Right ventricle myocardium superior (tissue), 1 donor: ENCODE measurements at regions not wholly inside any gene's neighbourhood (a gene's known extent, or its start where the extent isn't known, plus 50 kb on each side); places are given as distances from the start of the nearest gene placed in this dataset.
A peak's percentile ranks its signal among the peaks of the same experiment; 100 is the strongest.
"Not testable (repeated sequence)": the region's sequence is repeated elsewhere in the genome, so short reads cannot be mapped to it uniquely, and the experiment has no call there.

Source experiments
- ATAC-seq: fragments of 200-7000 bp; cut with Tn5 transposase; one replicate; pipeline ENCODE4 v1.9.1; 2020; ENCODE audit warnings: mild to moderate bottlenecking; ENCODE audit not compliant: poor library complexity
- DNase-seq: peaks from one replicate; pipeline ENCODE4 v3.0.0-alpha.2; 2020
- intact Hi-C: fragments of 100-400 bp; cut with DNase I; formaldehyde crosslinking; loops from one replicate; pipeline ENCODE4 v1.11.2; 2022
- donor health status: DM: no; HTN: yes; CAD: no; lungs with severe emphysema.

GRCh38 chr6:178929-179328 is 113.4 kb upstream of the DUSP22 start:
- intact Hi-C loops, ATAC-seq, DNase-seq: not testable (repeated sequence)

- DNase-seq: no peak
- no peak for ATAC-seq
- intact Hi-C loops: no loop called here
Measured at GRCh38 chr6:179340-179950, 112.8 kb upstream of the DUSP22 start.

GRCh38 chr6:180091-180694 is 112.1 kb upstream of the DUSP22 start:
- intact Hi-C loops, DNase-seq, ATAC-seq: not testable (repeated sequence)

- DNase-seq (no peak), ATAC-seq (no peak)
- intact Hi-C loops: no loop called here
Measured at GRCh38 chr6:181049-181654, 111.1 kb upstream of the DUSP22 start.

GRCh38 chr6:183668-184067 is 108.6 kb upstream of the DUSP22 start:
- intact Hi-C loops: no loop called here
- ATAC-seq: no peak

GRCh38 chr6:184161-184700 is 108.1 kb upstream of the DUSP22 start:
- intact Hi-C loops: no loop called here
- DNase-seq: no peak
- no peak for ATAC-seq

More at GRCh38 chr6:183668-184067, 108.6 kb upstream of the DUSP22 start:
- DNase-seq: no peak

GRCh38 chr6:186340-186965 is 105.8 kb upstream of the DUSP22 start:
- intact Hi-C loops: no loop called here
- DNase-seq (no peak), ATAC-seq (no peak)

GRCh38 chr6:187210-187861 is 105.0 kb upstream of the DUSP22 start:
- DNase-seq: no peak
- intact Hi-C loops: no loop called here
- ATAC-seq: no peak

GRCh38 chr6:188821-189655 is 103.2 kb upstream of the DUSP22 start:
- ATAC-seq (peak; percentile 98), DNase-seq (peak; percentile 89)
- intact Hi-C loops: no loop called here

GRCh38 chr6:189676-190075 is 102.6 kb upstream of the DUSP22 start:
- intact Hi-C loops: no loop called here
- no peak for ATAC-seq
- DNase-seq: no peak

GRCh38 chr6:190596-191395 is 101.5 kb upstream of the DUSP22 start:
- DNase-seq: no peak
- no peak for ATAC-seq
- intact Hi-C loops: no loop called here

GRCh38 chr6:191487-192312 is 100.6 kb upstream of the DUSP22 start:
- intact Hi-C loops: no loop called here
- ATAC-seq: no peak

GRCh38 chr6:192313-192664 is 100.0 kb upstream of the DUSP22 start:
- DNase-seq (no peak), ATAC-seq (no peak)
- intact Hi-C loops: no loop called here

More at GRCh38 chr6:191487-192312, 100.6 kb upstream of the DUSP22 start:
- DNase-seq: no peak

- no peak for DNase-seq
- no peak for ATAC-seq
- intact Hi-C loops: no loop called here
Measured at GRCh38 chr6:193180-193579, 99.1 kb upstream of the DUSP22 start.

GRCh38 chr6:193773-194310 is 98.4 kb upstream of the DUSP22 start:
- no peak for ATAC-seq
- no peak for DNase-seq
- intact Hi-C loops: no loop called here

- intact Hi-C loops: no loop called here
- peak; percentile 53 for DNase-seq
- ATAC-seq: peak; percentile 98
Measured at GRCh38 chr6:195861-196360, 96.4 kb upstream of the DUSP22 start.
